Activated CD8-positive, alpha-beta T cell treated with anti-CD3 and anti-CD28 coated beads for 36 hours (primary cell): ENCODE measurements at regions not wholly inside any gene's neighbourhood (a gene's known extent, or its start where the extent isn't known, plus 50 kb on each side); places are given as distances from the start of the nearest gene placed in this dataset.

Source experiments
- ATAC-seq: fragments of 200-7000 bp; cut with Tn5 transposase; one replicate; pipeline ENCODE4 v1.10.0; 2021; ENCODE audit warnings: mild to moderate bottlenecking, moderate library complexity
- CTCF ChIA-PET: fragments of 350-600 bp; sonication (Branson Sonifier 250); formaldehyde crosslinking; loops from one replicate; lab custom pipeline; 2021; ENCODE audit warnings: antibody characterized with exemption; lab: Charles Lee
- POLR2A ChIA-PET: fragments of 350-600 bp; sonication (Branson Sonifier 250); formaldehyde crosslinking; loops from one replicate; lab custom pipeline; 2021; ENCODE audit warnings: antibody characterized with exemption; lab: Charles Lee
- DNase-seq: peaks from one replicate; pipeline ENCODE4 v3.0.0-alpha.2; 2020
- H3K27ac Mint-ChIP-seq: one replicate; pipeline ENCODE4 v1.8.0; 2021; ENCODE audit warnings: mild to moderate bottlenecking, mixed read lengths
- H3K27me3 Mint-ChIP-seq: one replicate; pipeline ENCODE4 v1.8.0; 2021; ENCODE audit warnings: mixed read lengths
- H3K36me3 Mint-ChIP-seq: one replicate; pipeline ENCODE4 v1.8.0; 2021; ENCODE audit warnings: low read depth, mixed read lengths
- H3K4me1 Mint-ChIP-seq: one replicate; pipeline ENCODE4 v1.8.0; 2021; ENCODE audit warnings: low read depth, mixed read lengths
- H3K4me3 Mint-ChIP-seq: one replicate; pipeline ENCODE4 v1.8.0; 2021; ENCODE audit warnings: mild to moderate bottlenecking, moderate library complexity, mixed read lengths
- H3K9me3 Mint-ChIP-seq: one replicate; pipeline ENCODE4 v1.8.0; 2021; ENCODE audit warnings: mixed read lengths
- CTCF ChIP-seq: fragments of 200-600 bp; IDR thresholded peaks from one replicate; pipeline ENCODE4 v1.8.0; 2022; ENCODE audit warnings: antibody characterized with exemption, mild to moderate bottlenecking
- intact Hi-C: fragments of 100-400 bp; cut with micrococcal nuclease; formaldehyde crosslinking; loops from one replicate; pipeline ENCODE4 v1.10.0; 2022

- peak; percentile 98 for TF ChIP-seq CTCF
- CTCF ChIA-PET, result interaction anchor here (0.6 to 5.2 kb wide), 71 partner anchors 9 to 491 kb away, joined by 3 to 281 read pairs (median 5); no protein-coding TSS in a partner anchor
- intact Hi-C loops, result loop anchor here (1.0 kb wide), 1 partner anchor 136 kb away; no protein-coding TSS in a partner anchor
- H3K4me3 Mint-ChIP-seq, result no peak overlapping the region
- no peaks in the 10 kb centered on the region for H3K9me3 Mint-ChIP-seq
- peaks cover 11% of the 10 kb centered on the region for H3K27me3 Mint-ChIP-seq
- ATAC-seq (peak; percentile 93), DNase-seq (peak; percentile 89)
- H3K27ac Mint-ChIP-seq, result no peak overlapping the region
- POLR2A ChIA-PET, result interaction anchor here (0.7 to 1.1 kb wide), 4 partner anchors 11 to 190 kb away, joined by 3 to 5 read pairs (median 4); no protein-coding TSS in a partner anchor
- peaks cover 4% of the 10 kb centered on the region for H3K4me1 Mint-ChIP-seq
- H3K36me3 Mint-ChIP-seq, result no peaks in the 10 kb centered on the region
These were observed 51.9 kb upstream of the CLMP start for GRCh38 chr11:123246749-123247495.

- ATAC-seq (no peak), DNase-seq (no peak)
- Mint-ChIP-seq H3K9me3 (no peaks in the 10 kb centered on the region), H3K4me1 (peaks cover 4% of the 10 kb centered on the region), H3K27ac (no peak overlapping the region), H3K27me3 (peaks cover 11% of the 10 kb centered on the region), H3K4me3 (no peak overlapping the region), H3K36me3 (no peaks in the 10 kb centered on the region)
- intact Hi-C loops, result no loop called here
- CTCF ChIA-PET, result interaction anchor here (0.9 to 5.2 kb wide), 9 partner anchors 12 to 310 kb away, joined by 3 to 281 read pairs (median 11); no protein-coding TSS in a partner anchor
- POLR2A ChIA-PET, result interaction anchor here (0.8 kb wide), 1 partner anchor 135 kb away, joined by 4 read pairs; no protein-coding TSS in a partner anchor
- TF ChIP-seq CTCF, result no peak
These were observed 50.5 kb upstream of the CLMP start for GRCh38 chr11:123245567-123245966.
